GM19328 (cell line): ENCODE measurements at regions not wholly inside any gene's neighbourhood (a gene's known extent, or its start where the extent isn't known, plus 50 kb on each side); places are given as distances from the start of the nearest gene placed in this dataset.

ENCODE experiments used
- ATAC-seq: cut with Tn5 transposase; IDR thresholded peaks from one replicate; pipeline ENCODE4 v1.9.1; 2021; ENCODE audit warnings: mild to moderate bottlenecking, moderate library complexity; ENCODE audit not compliant: unreplicated experiment

- ATAC-seq, result no peak
Observed at GRCh38 chr18:27235218-27235870, 50.2 kb upstream of the CHST9 start.
